NCI-H2081 (cell line): ENCODE measurements at regions not wholly inside any gene's neighbourhood (a gene's known extent, or its start where the extent isn't known, plus 50 kb on each side); places are given as distances from the start of the nearest gene placed in this dataset.

Experiments used
- DNase-seq, 2 experiments: peaks; one replicate each; lab custom pipeline; 2025; lab: John Stamatoyannopoulos, UW

- DNase-seq, result peak; percentile 70 to 74
Observed at GRCh38 chr7:106166651-106167342, 54.7 kb upstream of the SYPL1 start.

GRCh38 chr7:106165337-106165736, 53.2 kb upstream of the SYPL1 start:
- no peak for DNase-seq

- DNase-seq, result no peak
Observed at GRCh38 chr7:106163257-106163656, 51.1 kb upstream of the SYPL1 start.
